Lung (tissue), 11 donors: ENCODE measurements at regions not wholly inside any gene's neighbourhood (a gene's known extent, or its start where the extent isn't known, plus 50 kb on each side); places are given as distances from the start of the nearest gene placed in this dataset.

Source experiments
- ATAC-seq: fragments of 200-7000 bp; cut with Tn5 transposase; one replicate; pipeline ENCODE4 v1.9.1; 2020; ENCODE audit warnings: moderate number of reproducible peaks; ENCODE audit not compliant: insufficient read depth, low FRiP score
- DNase-seq, 3 donors: peaks; one replicate each; pipeline ENCODE4 v3.0.0-alpha.2; 2013 to 2017
- H3K27ac ChIP-seq, 2 donors: one replicate each; pipeline ENCODE4 v1.5.1; 2013; ENCODE audit warnings: mild to moderate bottlenecking in 2 of 2, moderate library complexity in 2 of 2, control low read depth in 1 of 2, inconsistent platforms in 1 of 2, low read depth in 1 of 2, low read length in 1 of 2
- H3K27me3 ChIP-seq, 3 donors: one replicate each; pipeline ENCODE4 v1.5.1; 2013; ENCODE audit warnings: low read length in 2 of 3; ENCODE audit not compliant: control insufficient read depth in 3 of 3, insufficient read depth in 3 of 3
- H3K36me3 ChIP-seq, 4 donors: one replicate each; pipeline ENCODE4 v1.5.1; 2013; ENCODE audit warnings: low read length in 4 of 4, mild to moderate bottlenecking in 1 of 4, moderate library complexity in 1 of 4; ENCODE audit not compliant: control insufficient read depth in 4 of 4, insufficient read depth in 4 of 4
- H3K4me1 ChIP-seq, 5 donors: one replicate each; pipeline ENCODE4 v1.5.1; 2013; ENCODE audit warnings: low read length in 5 of 5, mild to moderate bottlenecking in 2 of 5, moderate library complexity in 1 of 5; ENCODE audit not compliant: control insufficient read depth in 5 of 5, insufficient read depth in 5 of 5
- H3K4me3 ChIP-seq: one replicate; pipeline ENCODE4 v1.5.1; 2013; ENCODE audit warnings: mild to moderate bottlenecking, control low read depth, moderate library complexity
- H3K9ac ChIP-seq, 2 donors: one replicate each; pipeline ENCODE4 v1.5.1; 2013; ENCODE audit warnings: low read length in 2 of 2, control low read depth in 1 of 2; ENCODE audit not compliant: insufficient read depth in 1 of 2
- H3K9me3 ChIP-seq, 4 donors: one replicate each; pipeline ENCODE4 v1.5.1; 2013; ENCODE audit warnings: low read length in 3 of 4, mild to moderate bottlenecking in 1 of 4, moderate library complexity in 1 of 4; ENCODE audit not compliant: control insufficient read depth in 4 of 4, insufficient read depth in 3 of 4
- CTCF ChIP-seq: IDR thresholded peaks from 2 replicates; pipeline ENCODE4 v1.5.1; 2012; ENCODE audit warnings: mild to moderate bottlenecking; ENCODE audit errors: control extremely low read depth, extremely low read depth
- WGBS, 2 donors: extraction: QIAGEN DNeasy Blood & Tissue Kit; methylation state at CpG; one replicate each; pipeline ENCODE4 v1.1.7; 2013; 5-methylcytosine and 5-hydroxymethylcytosine counted together
- donor health status: control.
- donor health status: control.
- donor health status: Bipolar disorder and iron deficiency.
- donor health status: healthy.
- donor health status: DM: yes; HTN: yes; CAD: no.

- no peak overlapping the region for H3K27ac ChIP-seq
- no peaks in the 10 kb centered on the region for H3K36me3 ChIP-seq
- no peak for ATAC-seq
- no peak overlapping the region for H3K4me3 ChIP-seq
- H3K9me3 ChIP-seq = peaks cover 0 to 4% (median 0%) of the 10 kb centered on the region in 4 donors
- H3K4me1 ChIP-seq = peaks cover 0 to 4% (median 0%) of the 10 kb centered on the region in 5 donors
- no peak for TF ChIP-seq CTCF
- no peak overlapping the region for H3K9ac ChIP-seq
- DNase-seq = peak; percentile 51 to 90 (median 86)
- no peaks in the 10 kb centered on the region for H3K27me3 ChIP-seq
- 37 to 66% methylated on average over 2 of the region's 2 CpGs for WGBS, 2 donors
Measured at GRCh38 chr11:97309291-97309690, 919.5 kb downstream of the JRKL start.

GRCh38 chr11:97325693-97326092 is 935.9 kb downstream of the JRKL start:
- no peak for TF ChIP-seq CTCF
- Histone ChIP-seq H3K4me1 (no peaks in the 10 kb centered on the region), H3K27ac (no peak overlapping the region), H3K36me3 (no peaks in the 10 kb centered on the region), H3K4me3 (no peak overlapping the region), H3K27me3 (no peaks in the 10 kb centered on the region), H3K9me3 (peaks cover 0 to 4% (median 0%) of the 10 kb centered on the region in 4 donors), H3K9ac (no peak overlapping the region)
- WGBS, 2 donors = 64 to 71% methylated on average over 2 of the region's 2 CpGs
- DNase-seq = no peak
- no peak for ATAC-seq

- no peak overlapping the region for H3K27ac ChIP-seq
- H3K4me3 ChIP-seq = no peak overlapping the region
- 60 to 66% methylated on average over 2 of the region's 2 CpGs for WGBS, 2 donors
- peaks cover 0 to 4% (median 0%) of the 10 kb centered on the region in 5 donors for H3K4me1 ChIP-seq
- no peaks in the 10 kb centered on the region for H3K27me3 ChIP-seq
- peaks cover 0 to 2% (median 0%) of the 10 kb centered on the region in 4 donors for H3K9me3 ChIP-seq
- no peak for DNase-seq
- no peaks in the 10 kb centered on the region for H3K36me3 ChIP-seq
- TF ChIP-seq CTCF = no peak
- no peak for ATAC-seq
- no peak overlapping the region for H3K9ac ChIP-seq
Measured at GRCh38 chr11:97332271-97332670, 942.5 kb downstream of the JRKL start.

- TF ChIP-seq CTCF = no peak
- Histone ChIP-seq H3K4me1 (peaks cover 0 to 3% (median 0%) of the 10 kb centered on the region in 5 donors), H3K9ac (no peak overlapping the region), H3K27me3 (no peaks in the 10 kb centered on the region), H3K27ac (no peak overlapping the region), H3K36me3 (no peaks in the 10 kb centered on the region), H3K9me3 (peaks cover 0 to 2% (median 0%) of the 10 kb centered on the region in 4 donors), H3K4me3 (no peak overlapping the region)
- DNase-seq (no peak), ATAC-seq (no peak)
- 77 to 86% methylated on average over 4 of the region's 4 CpGs for WGBS, 2 donors
Measured at GRCh38 chr11:97336064-97336463, 946.3 kb downstream of the JRKL start.
